Loucy (cell line): ENCODE measurements at regions not wholly inside any gene's neighbourhood (a gene's known extent, or its start where the extent isn't known, plus 50 kb on each side); places are given as distances from the start of the nearest gene placed in this dataset.

Experiments used
- CTCF ChIP-seq: fragments of 200-600 bp; sonication (generic); conservative IDR thresholded peaks from 2 replicates; pipeline ENCODE4 v1.5.1; 2014; ENCODE audit warnings: mild to moderate bottlenecking, antibody characterized with exemption, low read length
- EZH2phosphoT487 ChIP-seq: fragments of 200-600 bp; IDR thresholded peaks from 2 replicates; pipeline ENCODE4 v1.6.1; 2018; ENCODE audit warnings: antibody characterized with exemption, mild to moderate bottlenecking, moderate library complexity, borderline replicate concordance

GRCh38 chr6:109229536-109229935 lies 134.2 kb downstream of the CEP57L1 start:
- TF ChIP-seq CTCF (no peak), EZH2phosphoT487 (no peak)
